ENCODE measurements at regions not wholly inside any gene's neighbourhood (a gene's known extent, or its start where the extent isn't known, plus 50 kb on each side); places are given as distances from the start of the nearest gene placed in this dataset.

GRCh38 chr5:98243972-98244371 is 529.5 kb upstream of the RGMB start (continued):
- TF ChIP-seq BCL11B (tag by site-specific recombination; IDR thresholded peaks at IDR 0.05; ENCODE audit: low read depth) (no peak), ZNF366 (tag by site-specific recombination; conservative IDR thresholded peaks at IDR 0.05) (no peak)
- TF ChIP-seq, protein P1, sequence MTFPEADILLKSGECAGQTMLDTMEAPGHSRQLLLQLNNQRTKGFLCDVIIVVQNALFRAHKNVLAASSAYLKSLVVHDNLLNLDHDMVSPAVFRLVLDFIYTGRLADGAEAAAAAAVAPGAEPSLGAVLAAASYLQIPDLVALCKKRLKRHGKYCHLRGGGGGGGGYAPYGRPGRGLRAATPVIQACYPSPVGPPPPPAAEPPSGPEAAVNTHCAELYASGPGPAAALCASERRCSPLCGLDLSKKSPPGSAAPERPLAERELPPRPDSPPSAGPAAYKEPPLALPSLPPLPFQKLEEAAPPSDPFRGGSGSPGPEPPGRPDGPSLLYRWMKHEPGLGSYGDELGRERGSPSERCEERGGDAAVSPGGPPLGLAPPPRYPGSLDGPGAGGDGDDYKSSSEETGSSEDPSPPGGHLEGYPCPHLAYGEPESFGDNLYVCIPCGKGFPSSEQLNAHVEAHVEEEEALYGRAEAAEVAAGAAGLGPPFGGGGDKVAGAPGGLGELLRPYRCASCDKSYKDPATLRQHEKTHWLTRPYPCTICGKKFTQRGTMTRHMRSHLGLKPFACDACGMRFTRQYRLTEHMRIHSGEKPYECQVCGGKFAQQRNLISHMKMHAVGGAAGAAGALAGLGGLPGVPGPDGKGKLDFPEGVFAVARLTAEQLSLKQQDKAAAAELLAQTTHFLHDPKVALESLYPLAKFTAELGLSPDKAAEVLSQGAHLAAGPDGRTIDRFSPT (tag by site-specific recombination; IDR thresholded peaks at IDR 0.05): no peak

DNA sequence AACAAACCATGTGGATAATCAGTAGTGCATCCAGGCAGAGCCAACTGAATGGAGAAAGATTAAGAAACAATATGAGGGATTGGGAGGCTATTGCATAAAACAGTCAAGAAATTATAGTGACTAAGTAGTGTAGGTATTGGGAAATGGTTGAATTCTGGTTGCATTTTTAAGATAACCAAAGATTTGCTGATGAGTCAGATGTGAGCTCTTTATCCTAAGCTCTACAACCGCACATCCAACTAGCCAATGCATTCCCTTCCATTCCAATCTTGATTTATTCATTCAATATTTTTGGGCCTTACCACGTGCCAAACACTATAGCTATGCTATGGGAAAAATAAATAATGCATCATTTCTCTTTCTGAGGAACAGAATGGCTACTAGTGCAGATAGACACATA is 524.5 kb upstream of the RGMB start:
- TF ChIP-seq, protein P2, sequence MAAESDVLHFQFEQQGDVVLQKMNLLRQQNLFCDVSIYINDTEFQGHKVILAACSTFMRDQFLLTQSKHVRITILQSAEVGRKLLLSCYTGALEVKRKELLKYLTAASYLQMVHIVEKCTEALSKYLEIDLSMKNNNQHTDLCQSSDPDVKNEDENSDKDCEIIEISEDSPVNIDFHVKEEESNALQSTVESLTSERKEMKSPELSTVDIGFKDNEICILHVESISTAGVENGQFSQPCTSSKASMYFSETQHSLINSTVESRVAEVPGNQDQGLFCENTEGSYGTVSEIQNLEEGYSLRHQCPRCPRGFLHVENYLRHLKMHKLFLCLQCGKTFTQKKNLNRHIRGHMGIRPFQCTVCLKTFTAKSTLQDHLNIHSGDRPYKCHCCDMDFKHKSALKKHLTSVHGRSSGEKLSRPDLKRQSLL (tag by site-specific recombination; IDR thresholded peaks at IDR 0.05): no peak
- TF ChIP-seq, protein P3, sequence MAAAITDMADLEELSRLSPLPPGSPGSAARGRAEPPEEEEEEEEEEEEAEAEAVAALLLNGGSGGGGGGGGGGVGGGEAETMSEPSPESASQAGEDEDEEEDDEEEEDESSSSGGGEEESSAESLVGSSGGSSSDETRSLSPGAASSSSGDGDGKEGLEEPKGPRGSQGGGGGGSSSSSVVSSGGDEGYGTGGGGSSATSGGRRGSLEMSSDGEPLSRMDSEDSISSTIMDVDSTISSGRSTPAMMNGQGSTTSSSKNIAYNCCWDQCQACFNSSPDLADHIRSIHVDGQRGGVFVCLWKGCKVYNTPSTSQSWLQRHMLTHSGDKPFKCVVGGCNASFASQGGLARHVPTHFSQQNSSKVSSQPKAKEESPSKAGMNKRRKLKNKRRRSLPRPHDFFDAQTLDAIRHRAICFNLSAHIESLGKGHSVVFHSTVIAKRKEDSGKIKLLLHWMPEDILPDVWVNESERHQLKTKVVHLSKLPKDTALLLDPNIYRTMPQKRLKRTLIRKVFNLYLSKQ (tag by site-specific recombination; IDR thresholded peaks at IDR 0.05; ENCODE audit: borderline replicate concordance): no peak
- TF ChIP-seq ZFHX2 (tag by site-specific recombination; conservative IDR thresholded peaks at IDR 0.05) (no peak), ZBTB7A (tag by site-specific recombination; IDR thresholded peaks at IDR 0.05; ENCODE audit: low read depth) (no peak), ZNF449 (tag by site-specific recombination; IDR thresholded peaks at IDR 0.05) (no peak), GLI2 (tag by site-specific recombination; IDR thresholded peaks at IDR 0.05; ENCODE audit: borderline replicate concordance, low read depth) (no peak), ZNF585B (tag by site-specific recombination; IDR thresholded peaks at IDR 0.05) (no peak), MEIS1 (CRISPR knock-in tag; IDR thresholded peaks at IDR 0.05; ENCODE audit: borderline replicate concordance) (no peak), ZFP41 (tag by site-specific recombination; IDR thresholded peaks at IDR 0.05; ENCODE audit: borderline replicate concordance) (no peak), ZNF146 (tag by site-specific recombination; IDR thresholded peaks at IDR 0.05) (no peak)
- TF ChIP-seq, protein P4, sequence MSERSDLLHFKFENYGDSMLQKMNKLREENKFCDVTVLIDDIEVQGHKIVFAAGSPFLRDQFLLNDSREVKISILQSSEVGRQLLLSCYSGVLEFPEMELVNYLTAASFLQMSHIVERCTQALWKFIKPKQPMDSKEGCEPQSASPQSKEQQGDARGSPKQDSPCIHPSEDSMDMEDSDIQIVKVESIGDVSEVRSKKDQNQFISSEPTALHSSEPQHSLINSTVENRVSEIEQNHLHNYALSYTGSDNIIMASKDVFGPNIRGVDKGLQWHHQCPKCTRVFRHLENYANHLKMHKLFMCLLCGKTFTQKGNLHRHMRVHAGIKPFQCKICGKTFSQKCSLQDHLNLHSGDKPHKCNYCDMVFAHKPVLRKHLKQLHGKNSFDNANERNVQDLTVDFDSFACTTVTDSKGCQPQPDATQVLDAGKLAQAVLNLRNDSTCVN (tag by site-specific recombination; optimal IDR thresholded peaks at IDR 0.05): no peak
- Histone ChIP-seq H3K36me3 (ENCODE audit: control insufficient read depth in 2 of 2, insufficient read depth in 1 of 2, low read length in 2 of 2) (no peaks in the 10 kb centered on the region), H3K27ac (ENCODE audit: extremely low read depth, low read depth, low read length) (no peak overlapping the region), H3K9me3 (ENCODE audit: control insufficient read depth, insufficient read depth, low read depth, low read length) (no peaks in the 10 kb centered on the region), H3K4me1 (ENCODE audit: control insufficient read depth, insufficient read depth, low read length) (no peaks in the 10 kb centered on the region), H3K4me3 (ENCODE audit: low read depth, low read length) (no peak overlapping the region)
- ChIA-PET POLR2A (no interaction called here), CTCF (no interaction called here)

DNA sequence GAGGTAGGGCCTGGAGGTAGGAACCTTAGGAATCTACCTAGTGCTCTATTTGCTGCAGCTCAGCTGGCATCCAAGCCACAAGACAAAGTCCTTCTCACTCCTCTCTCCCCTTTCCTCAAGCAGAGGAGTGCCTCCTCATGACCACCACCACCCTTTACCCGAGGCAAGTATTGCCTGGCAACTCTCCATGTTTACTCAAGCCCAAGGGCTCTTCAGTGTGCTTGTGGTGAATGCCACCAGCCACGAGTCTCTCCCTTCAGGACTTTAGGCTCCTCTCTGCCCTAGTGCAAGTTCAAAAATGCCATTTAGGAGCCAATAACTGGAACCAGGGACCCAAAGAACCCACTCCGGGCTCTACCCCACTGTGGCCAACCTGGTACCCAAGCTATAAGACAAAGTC is 514.5 kb upstream of the RGMB start:
- CTCF ChIA-PET: no interaction called here
- Histone ChIP-seq H3K4me3 (ENCODE audit: low read depth, low read length) (no peak overlapping the region), H3K36me3 (ENCODE audit: control insufficient read depth in 2 of 2, insufficient read depth in 1 of 2, low read length in 2 of 2) (no peaks in the 10 kb centered on the region), H3K4me1 (ENCODE audit: control insufficient read depth, insufficient read depth, low read length) (no peaks in the 10 kb centered on the region), H3K9me3 (ENCODE audit: control insufficient read depth, insufficient read depth, low read depth, low read length) (no peaks in the 10 kb centered on the region), H3K27ac (ENCODE audit: extremely low read depth, low read depth, low read length) (no peak overlapping the region)
- POLR2A ChIA-PET: no interaction called here
- TF ChIP-seq ZSCAN5A (tag by site-specific recombination; IDR thresholded peaks at IDR 0.05) (no peak), ZNF785 (tag by site-specific recombination; IDR thresholded peaks at IDR 0.05) (no peak), ZNF239 (tag by site-specific recombination; IDR thresholded peaks at IDR 0.05) (no peak)
- TF ChIP-seq, protein P1 (tag by site-specific recombination; IDR thresholded peaks at IDR 0.05): no peak
- TF ChIP-seq, protein P5, sequence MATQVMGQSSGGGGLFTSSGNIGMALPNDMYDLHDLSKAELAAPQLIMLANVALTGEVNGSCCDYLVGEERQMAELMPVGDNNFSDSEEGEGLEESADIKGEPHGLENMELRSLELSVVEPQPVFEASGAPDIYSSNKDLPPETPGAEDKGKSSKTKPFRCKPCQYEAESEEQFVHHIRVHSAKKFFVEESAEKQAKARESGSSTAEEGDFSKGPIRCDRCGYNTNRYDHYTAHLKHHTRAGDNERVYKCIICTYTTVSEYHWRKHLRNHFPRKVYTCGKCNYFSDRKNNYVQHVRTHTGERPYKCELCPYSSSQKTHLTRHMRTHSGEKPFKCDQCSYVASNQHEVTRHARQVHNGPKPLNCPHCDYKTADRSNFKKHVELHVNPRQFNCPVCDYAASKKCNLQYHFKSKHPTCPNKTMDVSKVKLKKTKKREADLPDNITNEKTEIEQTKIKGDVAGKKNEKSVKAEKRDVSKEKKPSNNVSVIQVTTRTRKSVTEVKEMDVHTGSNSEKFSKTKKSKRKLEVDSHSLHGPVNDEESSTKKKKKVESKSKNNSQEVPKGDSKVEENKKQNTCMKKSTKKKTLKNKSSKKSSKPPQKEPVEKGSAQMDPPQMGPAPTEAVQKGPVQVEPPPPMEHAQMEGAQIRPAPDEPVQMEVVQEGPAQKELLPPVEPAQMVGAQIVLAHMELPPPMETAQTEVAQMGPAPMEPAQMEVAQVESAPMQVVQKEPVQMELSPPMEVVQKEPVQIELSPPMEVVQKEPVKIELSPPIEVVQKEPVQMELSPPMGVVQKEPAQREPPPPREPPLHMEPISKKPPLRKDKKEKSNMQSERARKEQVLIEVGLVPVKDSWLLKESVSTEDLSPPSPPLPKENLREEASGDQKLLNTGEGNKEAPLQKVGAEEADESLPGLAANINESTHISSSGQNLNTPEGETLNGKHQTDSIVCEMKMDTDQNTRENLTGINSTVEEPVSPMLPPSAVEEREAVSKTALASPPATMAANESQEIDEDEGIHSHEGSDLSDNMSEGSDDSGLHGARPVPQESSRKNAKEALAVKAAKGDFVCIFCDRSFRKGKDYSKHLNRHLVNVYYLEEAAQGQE (tag by site-specific recombination; IDR thresholded peaks at IDR 0.05): no peak
